RWPE2 (cell line): ENCODE measurements at regions not wholly inside any gene's neighbourhood (a gene's known extent, or its start where the extent isn't known, plus 50 kb on each side); places are given as distances from the start of the nearest gene placed in this dataset.

Source experiments
- ATAC-seq: fragments of 200-7000 bp; cut with Tn5 transposase; 3 replicates; pipeline ENCODE4 v1.9.1; 2021; ENCODE audit warnings: low read depth
- DNase-seq: peaks from one replicate; pipeline ENCODE4 v3.0.0-alpha.2; 2020; ENCODE audit warnings: low spot score
- H3K27ac ChIP-seq: fragments of 450-650 bp; 2 replicates; pipeline ENCODE4 v1.5.1; 2017; ENCODE audit warnings: mild to moderate bottlenecking; ENCODE audit not compliant: poor library complexity, severe bottlenecking
- H3K27me3 ChIP-seq: fragments of 250-450 bp; sonication (Bioruptor Pico); 2 replicates; pipeline ENCODE4 v1.5.1; 2021; ENCODE audit warnings: mild to moderate bottlenecking, moderate library complexity; ENCODE audit not compliant: insufficient read depth, poor library complexity, severe bottlenecking
- H3K36me3 ChIP-seq: fragments of 250-450 bp; sonication (Bioruptor Pico); 2 replicates; pipeline ENCODE4 v1.5.1; 2020; ENCODE audit warnings: low read depth, mild to moderate bottlenecking, moderate library complexity
- H3K4me1 ChIP-seq: fragments of 250-450 bp; sonication (Bioruptor Pico); 2 replicates; pipeline ENCODE4 v1.5.1; 2021; ENCODE audit warnings: mild to moderate bottlenecking, moderate library complexity; ENCODE audit not compliant: insufficient read depth, poor library complexity, severe bottlenecking
- H3K4me3 ChIP-seq: fragments of 250-450 bp; sonication (Bioruptor Pico); 2 replicates; pipeline ENCODE4 v1.5.1; 2021; ENCODE audit warnings: mild to moderate bottlenecking, moderate library complexity; ENCODE audit not compliant: severe bottlenecking
- H3K9me3 ChIP-seq: fragments of 250-450 bp; sonication (Bioruptor Pico); 2 replicates; pipeline ENCODE4 v1.5.1; 2021; ENCODE audit warnings: mild to moderate bottlenecking, moderate library complexity; ENCODE audit not compliant: severe bottlenecking
- TF ChIP-seq, protein P1 (sequence below): fragments of 450-650 bp; IDR thresholded peaks from one replicate; pipeline ENCODE4 v1.5.1; 2017; ENCODE audit warnings: mild to moderate bottlenecking, moderate library complexity; ENCODE audit not compliant: poor library complexity, severe bottlenecking

DNA sequence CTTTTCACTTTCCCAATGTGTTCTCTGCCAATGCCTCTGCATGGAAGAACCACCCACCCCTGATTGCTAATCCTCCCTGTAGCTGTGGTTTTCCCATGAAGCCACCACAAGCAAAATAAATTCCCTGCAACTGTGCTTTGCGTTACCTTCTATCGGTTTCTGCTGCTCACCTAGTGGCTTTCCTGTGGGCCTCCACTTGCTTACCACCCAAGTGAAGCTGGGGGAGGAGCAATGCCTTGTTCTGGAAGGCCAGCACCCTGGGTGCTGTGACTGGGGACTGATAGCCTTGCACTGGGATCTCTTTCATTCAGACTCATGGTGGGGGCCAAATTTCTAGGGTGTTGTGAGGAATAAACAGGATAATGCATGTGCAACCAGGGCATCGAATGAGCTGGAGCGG lies 56.3 kb upstream of the GDNF start:
- no peaks in the 10 kb centered on the region for H3K4me1 ChIP-seq
- H3K27ac ChIP-seq = no peak overlapping the region
- ATAC-seq (no peak), DNase-seq (no peak)
- no peaks in the 10 kb centered on the region for H3K9me3 ChIP-seq
- TF ChIP-seq, protein P1, sequence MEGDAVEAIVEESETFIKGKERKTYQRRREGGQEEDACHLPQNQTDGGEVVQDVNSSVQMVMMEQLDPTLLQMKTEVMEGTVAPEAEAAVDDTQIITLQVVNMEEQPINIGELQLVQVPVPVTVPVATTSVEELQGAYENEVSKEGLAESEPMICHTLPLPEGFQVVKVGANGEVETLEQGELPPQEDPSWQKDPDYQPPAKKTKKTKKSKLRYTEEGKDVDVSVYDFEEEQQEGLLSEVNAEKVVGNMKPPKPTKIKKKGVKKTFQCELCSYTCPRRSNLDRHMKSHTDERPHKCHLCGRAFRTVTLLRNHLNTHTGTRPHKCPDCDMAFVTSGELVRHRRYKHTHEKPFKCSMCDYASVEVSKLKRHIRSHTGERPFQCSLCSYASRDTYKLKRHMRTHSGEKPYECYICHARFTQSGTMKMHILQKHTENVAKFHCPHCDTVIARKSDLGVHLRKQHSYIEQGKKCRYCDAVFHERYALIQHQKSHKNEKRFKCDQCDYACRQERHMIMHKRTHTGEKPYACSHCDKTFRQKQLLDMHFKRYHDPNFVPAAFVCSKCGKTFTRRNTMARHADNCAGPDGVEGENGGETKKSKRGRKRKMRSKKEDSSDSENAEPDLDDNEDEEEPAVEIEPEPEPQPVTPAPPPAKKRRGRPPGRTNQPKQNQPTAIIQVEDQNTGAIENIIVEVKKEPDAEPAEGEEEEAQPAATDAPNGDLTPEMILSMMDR = no peak
- no peaks in the 10 kb centered on the region for H3K36me3 ChIP-seq
- H3K4me3 ChIP-seq = no peak overlapping the region
- H3K27me3 ChIP-seq = no peaks in the 10 kb centered on the region

DNA sequence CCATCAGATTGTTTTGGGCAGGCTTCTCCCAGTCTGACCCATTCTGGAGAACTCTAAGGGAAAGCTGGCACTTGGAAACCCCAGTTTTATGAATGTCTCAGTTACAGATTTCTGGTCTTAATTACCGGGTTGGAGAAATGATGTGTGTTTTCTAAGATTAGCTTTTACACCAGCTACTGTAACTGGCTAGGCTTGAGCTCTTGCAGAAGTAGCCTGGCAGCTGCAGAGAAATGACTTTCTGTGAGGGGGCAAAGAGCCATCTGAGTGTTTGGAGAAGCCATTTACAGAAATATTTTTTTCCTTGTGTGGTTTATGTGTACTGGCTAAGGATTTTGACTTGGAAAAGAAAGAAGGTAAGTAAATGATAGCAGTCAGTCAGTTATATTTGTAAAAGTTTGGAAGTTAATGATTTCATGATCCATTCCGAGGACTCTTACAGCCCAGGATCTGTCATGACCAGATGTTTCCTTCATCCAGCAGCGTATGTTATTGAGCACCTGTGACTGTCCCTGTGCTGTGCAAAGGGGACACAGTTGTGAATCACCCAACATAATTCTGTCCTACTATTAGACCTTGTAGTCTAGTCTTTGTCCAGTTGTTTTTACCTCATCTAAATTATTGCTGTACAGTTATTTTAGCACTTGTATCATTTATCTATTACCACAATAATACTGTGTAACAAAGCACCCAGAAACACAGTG lies 53.7 kb upstream of the GDNF start:
- DNase-seq = no peak
- no peaks in the 10 kb centered on the region for H3K36me3 ChIP-seq
- no peak overlapping the region for H3K27ac ChIP-seq
- no peaks in the 10 kb centered on the region for H3K9me3 ChIP-seq
- no peak overlapping the region for H3K4me3 ChIP-seq
- H3K4me1 ChIP-seq = peaks cover 19% of the 10 kb centered on the region
- TF ChIP-seq, protein P1 = no peak
- no peaks in the 10 kb centered on the region for H3K27me3 ChIP-seq
- ATAC-seq = no peak

DNA sequence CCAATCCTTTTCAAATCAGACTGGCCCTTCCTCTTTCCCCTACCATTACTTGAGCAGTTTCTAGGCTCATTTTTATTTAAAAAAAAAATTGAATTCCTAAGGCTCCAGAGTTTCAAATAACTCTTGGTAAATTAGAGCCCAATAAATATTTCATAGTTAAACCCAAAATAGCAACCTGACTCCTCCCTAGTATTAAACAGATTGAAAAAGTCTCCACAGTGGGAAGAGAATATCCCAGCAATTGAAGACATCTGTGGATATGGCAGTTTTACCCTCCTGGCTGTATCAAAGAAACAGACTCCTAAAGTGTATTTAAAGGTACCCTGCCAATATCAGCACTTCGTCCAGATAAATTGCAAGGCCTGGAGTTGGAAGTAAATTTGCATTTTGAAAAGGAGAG lies 52.7 kb upstream of the GDNF start:
- Histone ChIP-seq H3K4me3 (no peak overlapping the region), H3K36me3 (no peaks in the 10 kb centered on the region), H3K4me1 (peaks cover 27% of the 10 kb centered on the region), H3K27ac (no peak overlapping the region), H3K9me3 (no peaks in the 10 kb centered on the region), H3K27me3 (no peaks in the 10 kb centered on the region)
- no peak for DNase-seq
- TF ChIP-seq, protein P1 = no peak
- ATAC-seq = no peak

DNA sequence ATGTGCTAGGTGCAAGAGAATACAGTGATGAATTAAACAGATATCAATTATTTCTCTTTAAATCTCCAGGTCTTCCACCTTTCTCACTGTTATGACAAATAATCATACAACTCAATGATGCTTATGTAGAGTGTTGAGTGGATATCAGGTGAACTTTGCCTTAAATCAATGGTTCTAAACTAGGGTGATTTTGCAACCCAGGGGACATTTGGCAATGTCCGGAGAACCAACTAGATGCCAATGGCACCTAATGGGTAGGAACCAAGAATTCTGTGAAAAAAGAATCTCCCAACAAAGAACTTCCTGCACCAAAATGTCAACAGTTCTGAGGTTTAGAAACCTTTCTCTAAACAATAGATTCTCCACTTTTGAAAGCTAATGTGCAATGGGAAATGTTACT lies 52.0 kb upstream of the GDNF start:
- Histone ChIP-seq H3K4me3 (no peak overlapping the region), H3K27ac (no peak overlapping the region), H3K4me1 (peaks cover 28% of the 10 kb centered on the region), H3K9me3 (no peaks in the 10 kb centered on the region), H3K36me3 (no peaks in the 10 kb centered on the region), H3K27me3 (no peaks in the 10 kb centered on the region)
- ATAC-seq = no peak
- TF ChIP-seq, protein P1 = no peak
- DNase-seq = no peak

DNA sequence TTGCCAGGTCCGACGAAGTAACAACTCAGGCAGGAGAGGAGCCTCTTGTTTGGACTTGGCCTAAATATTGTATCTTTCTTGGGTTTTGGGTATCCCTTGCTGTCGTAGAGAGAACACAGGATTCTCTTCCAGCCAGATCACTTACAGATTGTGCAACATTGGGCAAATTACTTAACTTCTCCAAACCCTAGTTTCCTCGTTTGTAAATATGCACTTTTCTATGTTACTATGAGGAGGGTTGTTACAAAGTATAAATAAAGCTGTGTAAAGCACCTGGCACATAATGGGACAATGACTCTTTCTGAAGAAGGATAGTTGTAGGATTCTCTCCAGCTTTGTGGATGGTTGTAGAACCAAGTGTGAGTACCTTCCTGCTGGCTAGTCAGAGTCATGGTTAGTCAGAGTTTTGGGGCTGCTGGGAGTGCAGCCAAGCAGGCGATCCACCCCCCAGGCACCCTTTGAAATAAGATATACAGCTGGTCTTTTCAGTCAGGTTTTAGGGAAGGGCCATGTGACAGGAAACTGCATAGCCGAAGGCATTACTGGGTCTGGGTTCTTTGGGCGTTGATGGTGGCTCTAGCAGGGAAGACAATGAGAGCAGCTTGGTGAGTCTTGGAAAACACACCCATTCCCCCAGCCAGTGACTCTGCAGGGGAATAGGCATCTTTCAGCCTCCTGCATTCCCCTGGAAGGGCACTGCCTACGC lies 49.9 kb upstream of the GDNF start:
- TF ChIP-seq, protein P1 = no peak
- Histone ChIP-seq H3K27me3 (no peaks in the 10 kb centered on the region), H3K36me3 (no peaks in the 10 kb centered on the region), H3K27ac (peak overlapping the region; percentile 66), H3K9me3 (no peaks in the 10 kb centered on the region), H3K4me1 (peaks cover 35% of the 10 kb centered on the region), H3K4me3 (no peak overlapping the region)
- peak; percentile 89 for DNase-seq
- peak; percentile 90 for ATAC-seq
